ENCODE measurements at regions not wholly inside any gene's neighbourhood (a gene's known extent, or its start where the extent isn't known, plus 50 kb on each side); places are given as distances from the start of the nearest gene placed in this dataset.

- no peaks in the 10 kb centered on the region for H3K4me1 Mint-ChIP-seq (ENCODE audit: low read depth)
- no peaks in the 10 kb centered on the region for H3K36me3 Mint-ChIP-seq (ENCODE audit: low read depth)
- H3K27ac Mint-ChIP-seq: no peak overlapping the region
- DNase-seq (ENCODE audit: low spot score): no peak
- no peaks in the 10 kb centered on the region for H3K27me3 Mint-ChIP-seq (ENCODE audit: low read depth)
- no peaks in the 10 kb centered on the region for H3K9me3 Mint-ChIP-seq
- intact Hi-C loops (cut with micrococcal nuclease): no loop called here
- H3K4me3 Mint-ChIP-seq (ENCODE audit: low read depth): no peak overlapping the region
Measured at GRCh38 chr16:86751076-86752030, 173.0 kb downstream of the FOXL1 start.

- Mint-ChIP-seq H3K9me3 (no peaks in the 10 kb centered on the region), H3K27me3 (ENCODE audit: low read depth) (peaks cover 8% of the 10 kb centered on the region), H3K4me3 (ENCODE audit: low read depth) (no peak overlapping the region), H3K27ac (no peak overlapping the region), H3K36me3 (ENCODE audit: low read depth) (no peaks in the 10 kb centered on the region), H3K4me1 (ENCODE audit: low read depth) (peaks cover 4% of the 10 kb centered on the region)
- intact Hi-C loops (cut with micrococcal nuclease): no loop called here
- DNase-seq (ENCODE audit: low spot score): no peak
Measured at GRCh38 chr16:86752582-86753175, 174.3 kb downstream of the FOXL1 start.

GRCh38 chr16:86753399-86753798 is 175.1 kb downstream of the FOXL1 start:
- H3K4me1 Mint-ChIP-seq (ENCODE audit: low read depth): peaks cover 4% of the 10 kb centered on the region
- no peak for DNase-seq (ENCODE audit: low spot score)
- no peak overlapping the region for H3K4me3 Mint-ChIP-seq (ENCODE audit: low read depth)
- no peaks in the 10 kb centered on the region for H3K36me3 Mint-ChIP-seq (ENCODE audit: low read depth)
- intact Hi-C loops (cut with micrococcal nuclease): no loop called here
- H3K9me3 Mint-ChIP-seq: no peaks in the 10 kb centered on the region
- H3K27ac Mint-ChIP-seq: no peak overlapping the region
- H3K27me3 Mint-ChIP-seq (ENCODE audit: low read depth): peaks cover 9% of the 10 kb centered on the region

- Mint-ChIP-seq H3K27me3 (ENCODE audit: low read depth) (peaks cover 21% of the 10 kb centered on the region), H3K4me3 (ENCODE audit: low read depth) (no peak overlapping the region), H3K36me3 (ENCODE audit: low read depth) (no peaks in the 10 kb centered on the region), H3K4me1 (ENCODE audit: low read depth) (peaks cover 4% of the 10 kb centered on the region), H3K9me3 (no peaks in the 10 kb centered on the region), H3K27ac (no peak overlapping the region)
- DNase-seq (ENCODE audit: low spot score): no peak
- intact Hi-C loops (cut with micrococcal nuclease): no loop called here
Measured at GRCh38 chr16:86755571-86756006, 177.2 kb downstream of the FOXL1 start.

- H3K36me3 Mint-ChIP-seq (ENCODE audit: low read depth): no peaks in the 10 kb centered on the region
- DNase-seq (ENCODE audit: low spot score): no peak
- H3K27me3 Mint-ChIP-seq (ENCODE audit: low read depth): peaks cover 29% of the 10 kb centered on the region
- no peak overlapping the region for H3K27ac Mint-ChIP-seq
- no peak overlapping the region for H3K4me3 Mint-ChIP-seq (ENCODE audit: low read depth)
- H3K9me3 Mint-ChIP-seq: no peaks in the 10 kb centered on the region
- peaks cover 4% of the 10 kb centered on the region for H3K4me1 Mint-ChIP-seq (ENCODE audit: low read depth)
- intact Hi-C loops (cut with micrococcal nuclease): no loop called here
Measured at GRCh38 chr16:86756882-86757703, 178.7 kb downstream of the FOXL1 start.

GRCh38 chr16:86757704-86758040 is 179.3 kb downstream of the FOXL1 start:
- H3K4me1 Mint-ChIP-seq (ENCODE audit: low read depth): peaks cover 4% of the 10 kb centered on the region
- intact Hi-C loops (cut with micrococcal nuclease): no loop called here
- no peaks in the 10 kb centered on the region for H3K36me3 Mint-ChIP-seq (ENCODE audit: low read depth)
- no peaks in the 10 kb centered on the region for H3K9me3 Mint-ChIP-seq
- no peak overlapping the region for H3K4me3 Mint-ChIP-seq (ENCODE audit: low read depth)
- H3K27me3 Mint-ChIP-seq (ENCODE audit: low read depth): peaks cover 34% of the 10 kb centered on the region
- DNase-seq (ENCODE audit: low spot score): no peak
- H3K27ac Mint-ChIP-seq: no peak overlapping the region

GRCh38 chr16:86758932-86759331 is 180.6 kb downstream of the FOXL1 start:
- Mint-ChIP-seq H3K27me3 (ENCODE audit: low read depth) (peaks cover 34% of the 10 kb centered on the region), H3K4me1 (ENCODE audit: low read depth) (peaks cover 4% of the 10 kb centered on the region), H3K9me3 (no peaks in the 10 kb centered on the region), H3K36me3 (ENCODE audit: low read depth) (no peaks in the 10 kb centered on the region), H3K4me3 (ENCODE audit: low read depth) (no peak overlapping the region), H3K27ac (no peak overlapping the region)
- intact Hi-C loops (cut with micrococcal nuclease): no loop called here
- no peak for DNase-seq (ENCODE audit: low spot score)

GRCh38 chr16:86761111-86762031 is 183.0 kb downstream of the FOXL1 start:
- intact Hi-C loops (cut with micrococcal nuclease): loop anchor here (5.0 kb wide), 1 partner anchor 184 kb away; the partner anchor contains the start of gene FOXL1
- H3K36me3 Mint-ChIP-seq (ENCODE audit: low read depth): no peaks in the 10 kb centered on the region
- H3K9me3 Mint-ChIP-seq: no peaks in the 10 kb centered on the region
- H3K4me3 Mint-ChIP-seq (ENCODE audit: low read depth): no peak overlapping the region
- peaks cover 4% of the 10 kb centered on the region for H3K4me1 Mint-ChIP-seq (ENCODE audit: low read depth)
- no peak overlapping the region for H3K27ac Mint-ChIP-seq
- peaks cover 34% of the 10 kb centered on the region for H3K27me3 Mint-ChIP-seq (ENCODE audit: low read depth)
- DNase-seq (ENCODE audit: low spot score): peak; percentile 11

- DNase-seq (ENCODE audit: low spot score): no peak
- Mint-ChIP-seq H3K4me3 (ENCODE audit: low read depth) (no peak overlapping the region), H3K4me1 (ENCODE audit: low read depth) (peaks cover 2% of the 10 kb centered on the region), H3K27me3 (ENCODE audit: low read depth) (peaks cover 32% of the 10 kb centered on the region), H3K36me3 (ENCODE audit: low read depth) (no peaks in the 10 kb centered on the region), H3K9me3 (no peaks in the 10 kb centered on the region), H3K27ac (no peak overlapping the region)
- intact Hi-C loops (cut with micrococcal nuclease): loop anchor here (5.0 kb wide), 1 partner anchor 185 kb away; the partner anchor contains the start of gene FOXL1
Measured at GRCh38 chr16:86762095-86762494, 183.7 kb downstream of the FOXL1 start.

- Mint-ChIP-seq H3K4me1 (ENCODE audit: low read depth) (no peaks in the 10 kb centered on the region), H3K27ac (no peak overlapping the region), H3K4me3 (ENCODE audit: low read depth) (no peak overlapping the region), H3K9me3 (no peaks in the 10 kb centered on the region), H3K36me3 (ENCODE audit: low read depth) (no peaks in the 10 kb centered on the region), H3K27me3 (ENCODE audit: low read depth) (peaks cover 21% of the 10 kb centered on the region)
- no peak for DNase-seq (ENCODE audit: low spot score)
- intact Hi-C loops (cut with micrococcal nuclease): loop anchor here (5.0 kb wide), 1 partner anchor 187 kb away; the partner anchor contains the start of gene FOXL1
Measured at GRCh38 chr16:86763819-86764218, 185.5 kb downstream of the FOXL1 start.

- H3K27me3 Mint-ChIP-seq (ENCODE audit: low read depth): peaks cover 16% of the 10 kb centered on the region
- no peak overlapping the region for H3K4me3 Mint-ChIP-seq (ENCODE audit: low read depth)
- DNase-seq (ENCODE audit: low spot score): no peak
- no peaks in the 10 kb centered on the region for H3K36me3 Mint-ChIP-seq (ENCODE audit: low read depth)
- no peak overlapping the region for H3K27ac Mint-ChIP-seq
- H3K4me1 Mint-ChIP-seq (ENCODE audit: low read depth): no peaks in the 10 kb centered on the region
- intact Hi-C loops (cut with micrococcal nuclease): loop anchor here (5.0 kb wide), 1 partner anchor 187 kb away; the partner anchor contains the start of gene FOXL1
- H3K9me3 Mint-ChIP-seq: no peaks in the 10 kb centered on the region
Measured at GRCh38 chr16:86764551-86764950, 186.2 kb downstream of the FOXL1 start.

Data from activated T-helper 2 cell treated with anti-CD3 and anti-CD28 coated beads, Interferon-gamma antibody, Interleukin-2, Interleukin-4, amounts not matched to agents 10 μg/mL and 5 μg/mL and 100 μg/mL, durations not matched to agents 14 hours and 24 hours and 36 hours (primary cell).